ENCODE measurements at regions not wholly inside any gene's neighbourhood (a gene's known extent, or its start where the extent isn't known, plus 50 kb on each side); places are given as distances from the start of the nearest gene placed in this dataset.

- Mint-ChIP-seq H3K9me3 (no peaks in the 10 kb centered on the region), H3K4me1 (no peaks in the 10 kb centered on the region), H3K27me3 (ENCODE audit: low read depth in 2 of 2) (peaks cover 5 to 22% of the 10 kb centered on the region in 2 donors), H3K36me3 (no peaks in the 10 kb centered on the region), H3K4me3 (no peak overlapping the region), H3K27ac (no peak overlapping the region)
- TF ChIP-seq CTCF (IDR thresholded peaks at IDR 0.05) = no peak
- ATAC-seq (no peak), DNase-seq (no peak)
- H3K36me3 ChIP-seq (ENCODE audit: control insufficient read depth, insufficient read depth, low read length) = no peaks in the 10 kb centered on the region
- no peak overlapping the region for H3K4me3 ChIP-seq (ENCODE audit: low read length)
- 89% methylated on average over 6 of the region's 6 CpGs for WGBS (ENCODE audit: insufficient coverage)
- intact Hi-C loops (cut with micrococcal nuclease) = no loop called here
- no peak overlapping the region for H3K27ac ChIP-seq (ENCODE audit: low read length)
- H3K9me3 ChIP-seq (ENCODE audit: control insufficient read depth, insufficient read depth, low read length) = no peaks in the 10 kb centered on the region
- H3K27me3 ChIP-seq (ENCODE audit: control insufficient read depth, insufficient read depth, low read length) = peaks cover 4% of the 10 kb centered on the region
- no peaks in the 10 kb centered on the region for H3K4me1 ChIP-seq (ENCODE audit: control insufficient read depth, insufficient read depth, low read length)
These were observed 98.2 kb upstream of the DBX1 start for GRCh38 chr11:20258376-20258895.

GRCh38 chr11:20256925-20257324 lies 96.7 kb upstream of the DBX1 start:
- Mint-ChIP-seq H3K4me3 (no peak overlapping the region), H3K9me3 (no peaks in the 10 kb centered on the region), H3K27me3 (ENCODE audit: low read depth in 2 of 2) (peaks cover 4 to 26% of the 10 kb centered on the region in 2 donors), H3K27ac (no peak overlapping the region), H3K4me1 (no peaks in the 10 kb centered on the region), H3K36me3 (no peaks in the 10 kb centered on the region)
- Histone ChIP-seq H3K27ac (ENCODE audit: low read length) (no peak overlapping the region), H3K4me1 (ENCODE audit: control insufficient read depth, insufficient read depth, low read length) (no peaks in the 10 kb centered on the region), H3K36me3 (ENCODE audit: control insufficient read depth, insufficient read depth, low read length) (no peaks in the 10 kb centered on the region), H3K4me3 (ENCODE audit: low read length) (no peak overlapping the region), H3K9me3 (ENCODE audit: control insufficient read depth, insufficient read depth, low read length) (no peaks in the 10 kb centered on the region), H3K27me3 (ENCODE audit: control insufficient read depth, insufficient read depth, low read length) (peaks cover 4% of the 10 kb centered on the region)
- WGBS (ENCODE audit: insufficient coverage) = no CpG with 5 or more reads among the region's 1 CpG
- intact Hi-C loops (cut with micrococcal nuclease) = no loop called here
- no peak for TF ChIP-seq CTCF (IDR thresholded peaks at IDR 0.05)
- no peak for DNase-seq
- no peak for ATAC-seq

GRCh38 chr11:20253796-20254195 lies 93.5 kb upstream of the DBX1 start:
- Histone ChIP-seq H3K4me1 (ENCODE audit: control insufficient read depth, insufficient read depth, low read length) (no peaks in the 10 kb centered on the region), H3K4me3 (ENCODE audit: low read length) (no peak overlapping the region), H3K36me3 (ENCODE audit: control insufficient read depth, insufficient read depth, low read length) (no peaks in the 10 kb centered on the region), H3K27me3 (ENCODE audit: control insufficient read depth, insufficient read depth, low read length) (no peaks in the 10 kb centered on the region), H3K27ac (ENCODE audit: low read length) (no peak overlapping the region), H3K9me3 (ENCODE audit: control insufficient read depth, insufficient read depth, low read length) (no peaks in the 10 kb centered on the region)
- Mint-ChIP-seq H3K4me1 (no peaks in the 10 kb centered on the region), H3K9me3 (no peaks in the 10 kb centered on the region), H3K4me3 (no peak overlapping the region), H3K27me3 (ENCODE audit: low read depth in 2 of 2) (peaks cover 4 to 23% of the 10 kb centered on the region in 2 donors), H3K27ac (no peak overlapping the region), H3K36me3 (no peaks in the 10 kb centered on the region)
- ATAC-seq = no peak
- 65% methylated on average over 5 of the region's 5 CpGs for WGBS (ENCODE audit: insufficient coverage)
- no peak for TF ChIP-seq CTCF (IDR thresholded peaks at IDR 0.05)
- intact Hi-C loops (cut with micrococcal nuclease) = no loop called here
- DNase-seq = no peak

- intact Hi-C loops (cut with micrococcal nuclease) = no loop called here
- H3K4me1 Mint-ChIP-seq = no peaks in the 10 kb centered on the region
- 72% methylated on average over 3 of the region's 3 CpGs for WGBS (ENCODE audit: insufficient coverage)
These were observed 91.2 kb upstream of the DBX1 start for GRCh38 chr11:20251496-20251895.

More at GRCh38 chr11:20251496-20251895, 91.2 kb upstream of the DBX1 start:
- no peaks in the 10 kb centered on the region for H3K36me3 Mint-ChIP-seq
- no peaks in the 10 kb centered on the region for H3K4me1 ChIP-seq (ENCODE audit: control insufficient read depth, insufficient read depth, low read length)
- peaks cover 14 to 22% of the 10 kb centered on the region in 2 donors for H3K27me3 Mint-ChIP-seq (ENCODE audit: low read depth in 2 of 2)
- H3K27ac Mint-ChIP-seq = no peak overlapping the region
- no peak overlapping the region for H3K27ac ChIP-seq (ENCODE audit: low read length)
- H3K36me3 ChIP-seq (ENCODE audit: control insufficient read depth, insufficient read depth, low read length) = no peaks in the 10 kb centered on the region
- TF ChIP-seq CTCF (IDR thresholded peaks at IDR 0.05) = no peak
- no peak overlapping the region for H3K4me3 ChIP-seq (ENCODE audit: low read length)
- no peaks in the 10 kb centered on the region for H3K27me3 ChIP-seq (ENCODE audit: control insufficient read depth, insufficient read depth, low read length)
- H3K4me3 Mint-ChIP-seq = no peak overlapping the region
- ATAC-seq = no peak
- no peaks in the 10 kb centered on the region for H3K9me3 ChIP-seq (ENCODE audit: control insufficient read depth, insufficient read depth, low read length)
- DNase-seq = no peak
- H3K9me3 Mint-ChIP-seq = no peaks in the 10 kb centered on the region
